HL-60 (cell line): ENCODE measurements at regions not wholly inside any gene's neighbourhood (a gene's known extent, or its start where the extent isn't known, plus 50 kb on each side); places are given as distances from the start of the nearest gene placed in this dataset.

Experiments used
- CTCF ChIP-seq: IDR thresholded peaks from one replicate; pipeline ENCODE4 v1.5.1; 2011; ENCODE audit warnings: low read length, control low read depth, inconsistent platforms; ENCODE audit not compliant: insufficient read depth
- GABPA ChIP-seq: IDR thresholded peaks from 2 replicates; pipeline ENCODE4 v1.6.1; 2012; ENCODE audit warnings: low read depth
- POLR2AphosphoS5 ChIP-seq: IDR thresholded peaks from 2 replicates; pipeline ENCODE4 v1.6.1; 2012; ENCODE audit warnings: low read depth

- TF ChIP-seq CTCF (no peak), POLR2AphosphoS5 (no peak), GABPA (no peak)
These were observed 218.9 kb upstream of the GYPC start for GRCh38 chr2:126437016-126437415.
